IPS-18a (cell line): ENCODE measurements at regions not wholly inside any gene's neighbourhood (a gene's known extent, or its start where the extent isn't known, plus 50 kb on each side); places are given as distances from the start of the nearest gene placed in this dataset.
A peak's percentile ranks its signal among the peaks of the same experiment; 100 is the strongest.

Experiments
- H3K27ac ChIP-seq: one replicate; pipeline ENCODE4 v1.5.1; 2013; ENCODE audit warnings: low read length
- H3K27me3 ChIP-seq: one replicate; pipeline ENCODE4 v1.6.1; 2013; ENCODE audit warnings: mild to moderate bottlenecking, low read length; ENCODE audit not compliant: control insufficient read depth, insufficient read depth
- H3K36me3 ChIP-seq: one replicate; pipeline ENCODE4 v1.6.1; 2013; ENCODE audit warnings: low read depth, low read length; ENCODE audit not compliant: control insufficient read depth
- H3K4me1 ChIP-seq: one replicate; pipeline ENCODE4 v1.6.1; 2013; ENCODE audit warnings: low read depth, low read length; ENCODE audit not compliant: control insufficient read depth
- H3K4me3 ChIP-seq: one replicate; pipeline ENCODE4 v1.5.1; 2013; ENCODE audit warnings: low read length
- H3K9ac ChIP-seq: one replicate; pipeline ENCODE4 v1.6.1; 2013; ENCODE audit warnings: mild to moderate bottlenecking, low read length, moderate library complexity
- H3K9me3 ChIP-seq: one replicate; pipeline ENCODE4 v1.6.1; 2013; ENCODE audit warnings: low read depth, low read length; ENCODE audit not compliant: control insufficient read depth

- Histone ChIP-seq H3K27ac (no peak overlapping the region), H3K4me3 (no peak overlapping the region), H3K36me3 (no peaks in the 10 kb centered on the region), H3K9ac (no peak overlapping the region), H3K4me1 (no peaks in the 10 kb centered on the region), H3K9me3 (no peaks in the 10 kb centered on the region), H3K27me3 (no peaks in the 10 kb centered on the region)
These were observed 76.9 kb upstream of the CDH6 start for GRCh38 chr5:31116466-31117031.

GRCh38 chr5:31114817-31115216, 78.7 kb upstream of the CDH6 start:
- Histone ChIP-seq H3K4me1 (no peaks in the 10 kb centered on the region), H3K9ac (no peak overlapping the region), H3K36me3 (no peaks in the 10 kb centered on the region), H3K27ac (no peak overlapping the region), H3K4me3 (no peak overlapping the region), H3K27me3 (no peaks in the 10 kb centered on the region), H3K9me3 (no peaks in the 10 kb centered on the region)

- H3K27me3 ChIP-seq = no peaks in the 10 kb centered on the region
- no peak overlapping the region for H3K9ac ChIP-seq
- no peak overlapping the region for H3K4me3 ChIP-seq
- H3K4me1 ChIP-seq = no peaks in the 10 kb centered on the region
- no peak overlapping the region for H3K27ac ChIP-seq
- no peaks in the 10 kb centered on the region for H3K9me3 ChIP-seq
- H3K36me3 ChIP-seq = no peaks in the 10 kb centered on the region
These were observed 79.7 kb upstream of the CDH6 start for GRCh38 chr5:31113666-31114350.

DNA sequence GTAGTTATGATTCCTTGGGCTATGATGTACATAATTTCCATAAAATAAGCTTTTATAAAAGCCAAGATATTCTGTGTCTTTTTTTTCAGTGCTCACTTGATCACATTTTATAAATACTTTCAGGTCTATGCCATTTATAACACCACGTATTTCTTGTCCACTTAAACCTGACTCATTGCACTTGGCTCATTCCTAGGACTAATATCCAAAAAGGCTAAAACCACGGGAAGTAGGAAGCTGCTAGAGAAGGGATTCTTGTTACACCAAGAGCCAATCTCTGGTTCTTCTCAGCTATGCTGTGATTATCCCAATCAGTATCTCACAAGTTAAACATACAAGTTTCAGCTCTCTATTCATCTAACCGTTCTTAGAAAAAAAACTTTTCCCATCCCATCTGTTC, 80.4 kb upstream of the CDH6 start:
- no peaks in the 10 kb centered on the region for H3K4me1 ChIP-seq
- no peak overlapping the region for H3K4me3 ChIP-seq
- no peak overlapping the region for H3K27ac ChIP-seq
- H3K9ac ChIP-seq = no peak overlapping the region
- no peaks in the 10 kb centered on the region for H3K36me3 ChIP-seq
- no peaks in the 10 kb centered on the region for H3K27me3 ChIP-seq
- H3K9me3 ChIP-seq = no peaks in the 10 kb centered on the region

DNA sequence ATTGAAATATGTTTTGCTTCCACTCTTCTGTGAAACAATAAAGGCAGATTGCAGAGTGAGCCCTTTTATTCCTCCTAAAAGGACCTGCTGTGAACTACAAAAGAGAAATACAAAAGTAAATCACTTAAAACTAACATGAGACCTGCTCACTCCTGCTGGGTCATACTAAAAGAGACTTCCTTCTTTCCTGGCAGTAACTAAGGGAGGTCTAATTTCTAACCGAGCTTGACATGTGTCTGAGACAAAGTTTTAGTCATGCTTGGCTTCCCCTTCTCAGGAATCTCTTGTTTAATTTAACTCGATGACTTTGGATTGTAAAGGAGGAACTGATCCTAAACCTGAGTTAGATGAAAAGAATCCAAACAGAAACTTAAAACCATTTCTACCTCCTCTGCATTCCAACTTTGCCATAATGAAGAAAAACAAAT, 86.4 kb upstream of the CDH6 start:
- H3K36me3 ChIP-seq = no peaks in the 10 kb centered on the region
- H3K4me3 ChIP-seq = peak overlapping the region; percentile 4
- H3K27me3 ChIP-seq = no peaks in the 10 kb centered on the region
- H3K9me3 ChIP-seq = no peaks in the 10 kb centered on the region
- no peak overlapping the region for H3K9ac ChIP-seq
- H3K4me1 ChIP-seq = peaks cover 32% of the 10 kb centered on the region
- no peak overlapping the region for H3K27ac ChIP-seq

GRCh38 chr5:31106691-31107090, 86.8 kb upstream of the CDH6 start:
- Histone ChIP-seq H3K9me3 (no peaks in the 10 kb centered on the region), H3K27ac (no peak overlapping the region), H3K36me3 (no peaks in the 10 kb centered on the region), H3K27me3 (no peaks in the 10 kb centered on the region), H3K4me1 (peaks cover 32% of the 10 kb centered on the region), H3K9ac (no peak overlapping the region), H3K4me3 (no peak overlapping the region)

DNA sequence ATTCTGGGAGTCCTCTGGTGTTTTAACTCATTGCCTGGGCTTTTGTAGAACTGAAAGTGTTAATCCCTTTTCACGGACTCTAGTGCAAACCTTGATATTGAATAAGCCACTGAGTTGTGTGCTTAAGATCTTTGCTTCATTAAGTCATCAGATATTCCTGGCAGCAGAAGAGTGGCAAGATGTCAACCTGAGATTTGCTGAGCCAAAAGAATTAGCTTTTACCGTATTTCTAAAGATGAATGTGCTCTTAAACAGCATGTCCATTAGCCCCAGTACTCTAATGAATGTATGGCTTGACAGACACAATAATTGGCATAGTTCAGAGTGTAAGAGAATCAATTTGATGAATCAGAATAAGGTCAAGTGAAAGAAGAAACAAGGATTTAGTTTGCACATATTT, 87.2 kb upstream of the CDH6 start:
- Histone ChIP-seq H3K27me3 (no peaks in the 10 kb centered on the region), H3K36me3 (no peaks in the 10 kb centered on the region), H3K9me3 (no peaks in the 10 kb centered on the region), H3K27ac (no peak overlapping the region), H3K9ac (no peak overlapping the region), H3K4me3 (no peak overlapping the region), H3K4me1 (peaks cover 32% of the 10 kb centered on the region)

DNA sequence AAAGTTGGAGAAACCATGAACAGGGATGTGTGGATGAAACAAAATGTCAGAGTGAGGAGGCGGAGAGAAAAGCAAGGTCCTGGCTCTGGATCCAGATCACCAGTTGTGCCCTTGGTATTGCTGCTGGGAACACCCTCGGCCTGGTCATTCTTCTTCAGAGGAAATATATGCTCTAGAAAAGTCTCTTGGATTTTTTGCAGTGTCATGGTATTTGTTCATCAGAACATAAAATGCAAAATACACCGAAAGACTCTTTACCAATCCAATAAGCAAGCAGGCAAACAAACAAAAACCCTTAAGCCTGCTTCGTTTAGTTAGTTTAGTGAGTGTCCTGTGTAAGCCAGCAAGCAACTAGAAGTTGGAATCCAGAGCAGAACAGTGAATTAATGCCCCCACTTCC, 88.7 kb upstream of the CDH6 start:
- Histone ChIP-seq H3K4me1 (peaks cover 32% of the 10 kb centered on the region), H3K4me3 (no peak overlapping the region)

DNA sequence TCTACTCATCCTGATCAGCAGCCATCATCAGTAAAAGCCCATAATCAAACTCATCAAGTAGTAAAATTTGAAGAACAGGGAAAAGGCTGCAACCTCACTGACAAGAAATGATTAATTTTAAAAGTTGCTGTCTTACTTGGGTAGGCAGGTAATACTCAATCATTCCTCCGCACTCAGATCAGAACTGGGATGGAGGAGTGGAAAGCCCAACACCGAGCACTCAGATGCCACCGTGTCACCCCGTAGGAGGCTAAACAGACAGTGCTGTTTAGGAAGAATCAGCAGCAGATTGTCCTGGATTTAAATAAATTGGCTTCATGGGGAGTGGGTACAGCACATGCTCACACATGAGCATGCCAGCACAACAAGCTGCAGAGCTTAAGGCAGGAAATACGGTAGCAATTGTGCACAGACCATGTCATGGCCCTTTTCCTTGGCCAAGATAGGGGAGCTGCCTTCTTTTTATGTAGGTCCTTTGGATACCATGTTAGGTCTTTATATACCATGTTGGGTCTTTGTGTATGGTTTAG, 92.6 kb upstream of the CDH6 start:
- no peak overlapping the region for H3K27ac ChIP-seq
- no peaks in the 10 kb centered on the region for H3K27me3 ChIP-seq
- peaks cover 12% of the 10 kb centered on the region for H3K4me1 ChIP-seq
- H3K9ac ChIP-seq = no peak overlapping the region
- H3K4me3 ChIP-seq = no peak overlapping the region
- H3K9me3 ChIP-seq = no peaks in the 10 kb centered on the region
- H3K36me3 ChIP-seq = no peaks in the 10 kb centered on the region

More for the DNA sequence above, 88.7 kb upstream of the CDH6 start:
- H3K9ac ChIP-seq = no peak overlapping the region
- H3K27me3 ChIP-seq = no peaks in the 10 kb centered on the region
- H3K36me3 ChIP-seq = no peaks in the 10 kb centered on the region
- no peaks in the 10 kb centered on the region for H3K9me3 ChIP-seq
- H3K27ac ChIP-seq = no peak overlapping the region

GRCh38 chr5:31100047-31100575, 93.4 kb upstream of the CDH6 start:
- no peaks in the 10 kb centered on the region for H3K36me3 ChIP-seq
- no peaks in the 10 kb centered on the region for H3K9me3 ChIP-seq
- H3K27me3 ChIP-seq = no peaks in the 10 kb centered on the region
- no peak overlapping the region for H3K27ac ChIP-seq
- no peak overlapping the region for H3K4me3 ChIP-seq
- H3K4me1 ChIP-seq = peaks cover 12% of the 10 kb centered on the region
- H3K9ac ChIP-seq = no peak overlapping the region

DNA sequence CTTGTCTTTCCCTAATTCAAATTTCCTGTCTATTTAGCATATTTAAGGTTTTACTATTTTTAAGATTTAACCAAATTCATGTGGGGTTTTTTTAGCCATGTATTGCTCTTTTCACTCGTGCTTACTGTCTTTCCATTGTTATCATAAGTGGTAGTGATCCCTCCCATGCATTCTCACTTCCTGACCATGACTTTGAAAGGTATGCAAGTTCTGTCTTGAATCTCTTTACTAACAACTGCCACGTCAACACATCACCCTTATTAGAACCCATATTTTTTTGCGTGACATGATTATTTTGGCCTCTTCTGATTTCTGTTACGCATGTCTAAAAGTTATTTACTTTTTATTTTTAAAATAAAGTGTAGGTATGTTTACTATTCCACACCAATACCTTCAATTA, 94.7 kb upstream of the CDH6 start:
- no peaks in the 10 kb centered on the region for H3K36me3 ChIP-seq
- H3K27ac ChIP-seq = no peak overlapping the region
- H3K9ac ChIP-seq = no peak overlapping the region
- no peaks in the 10 kb centered on the region for H3K9me3 ChIP-seq
- H3K27me3 ChIP-seq = no peaks in the 10 kb centered on the region
- H3K4me3 ChIP-seq = no peak overlapping the region
- H3K4me1 ChIP-seq = peaks cover 12% of the 10 kb centered on the region

GRCh38 chr5:31097851-31098250, 95.6 kb upstream of the CDH6 start:
- Histone ChIP-seq H3K4me1 (peaks cover 4% of the 10 kb centered on the region), H3K4me3 (no peak overlapping the region), H3K9ac (no peak overlapping the region), H3K27me3 (no peaks in the 10 kb centered on the region), H3K36me3 (no peaks in the 10 kb centered on the region), H3K27ac (no peak overlapping the region), H3K9me3 (no peaks in the 10 kb centered on the region)
